ENCODE measurements at regions not wholly inside any gene's neighbourhood (a gene's known extent, or its start where the extent isn't known, plus 50 kb on each side); places are given as distances from the start of the nearest gene placed in this dataset.

GRCh38 chr12:72889791-72890190 is 617.6 kb downstream of the TRHDE start:
- no peak for TF ChIP-seq CTCF (IDR thresholded peaks at IDR 0.05)
- TF ChIP-seq POLR2AphosphoS5 (IDR thresholded peaks at IDR 0.05), result no peak
- TF ChIP-seq POLR2A (IDR thresholded peaks at IDR 0.05), result no peak
- TF ChIP-seq EP300 (IDR thresholded peaks at IDR 0.05), result no peak

Data from suprapubic skin (tissue), 4 donors.